OCI-LY3 (cell line): ENCODE measurements at regions not wholly inside any gene's neighbourhood (a gene's known extent, or its start where the extent isn't known, plus 50 kb on each side); places are given as distances from the start of the nearest gene placed in this dataset.

Experiments used
- H2AFZ ChIP-seq: fragments of 200-600, 300-600 bp; shearing (Covaris generic); 2 replicates; pipeline ENCODE4 v1.6.0; 2014; ENCODE audit warnings: antibody characterized with exemption, low read depth, low read length
- H3K27ac ChIP-seq: fragments of 200-600, 300-600 bp; sonication (generic); 2 replicates; pipeline ENCODE4 v1.5.1; 2014; ENCODE audit warnings: mild to moderate bottlenecking, low read length, moderate library complexity, mixed read lengths
- H3K27me3 ChIP-seq: fragments of 200-600, 300-600 bp; sonication (generic); 2 replicates; pipeline ENCODE4 v1.6.1; 2014; ENCODE audit warnings: low read depth, low read length, mixed read lengths
- H3K36me3 ChIP-seq: fragments of 200-600, 300-600 bp; sonication (generic); replicated peaks from 2 replicates; pipeline ENCODE3; 2014; ENCODE audit warnings: low read depth, low read length, mixed read lengths
- H3K4me1 ChIP-seq: fragments of 300-600, 200-600 bp; sonication (generic); 2 replicates; pipeline ENCODE4 v1.6.1; 2014; ENCODE audit warnings: low read length, mixed read lengths
- H3K4me2 ChIP-seq: fragments of 200-600, 300-600 bp; sonication (generic); 2 replicates; pipeline ENCODE4 v1.6.1; 2014; ENCODE audit warnings: low read length, mixed read lengths
- H3K4me3 ChIP-seq: fragments of 300-600, 200-600 bp; sonication (generic); 2 replicates; pipeline ENCODE4 v1.5.1; 2014; ENCODE audit warnings: antibody characterized with exemption, mild to moderate bottlenecking, low read length, moderate library complexity
- H3K79me2 ChIP-seq: fragments of 300-600, 200-600 bp; shearing (Covaris generic); 2 replicates; pipeline ENCODE4 v1.6.1; 2014; ENCODE audit warnings: mild to moderate bottlenecking, low read length, mixed read lengths
- H3K9ac ChIP-seq: fragments of 300-600, 200-600 bp; shearing (Covaris generic); 2 replicates; pipeline ENCODE4 v1.6.0; 2014; ENCODE audit warnings: mild to moderate bottlenecking, low read length, moderate library complexity
- H3K9me3 ChIP-seq: fragments of 200-600, 300-600 bp; shearing (Covaris generic); 2 replicates; pipeline ENCODE4 v1.6.1; 2014; ENCODE audit warnings: low read length, mixed read lengths; ENCODE audit not compliant: insufficient read depth
- H4K20me1 ChIP-seq: fragments of 200-600, 300-600 bp; sonication (generic); 2 replicates; pipeline ENCODE4 v1.6.1; 2016; ENCODE audit warnings: low read length, mixed read lengths; ENCODE audit not compliant: insufficient read depth
- EZH2phosphoT487 ChIP-seq: fragments of 200-600 bp; shearing (Covaris generic); IDR thresholded peaks from 2 replicates; pipeline ENCODE4 v1.6.1; 2018; ENCODE audit warnings: antibody characterized with exemption, mixed run types, low read depth
- TF ChIP-seq, protein P1 (sequence below): fragments of 200-600, 300-600 bp; sonication (generic); IDR thresholded peaks from 2 replicates; pipeline ENCODE4 v1.5.1; 2014; ENCODE audit warnings: antibody characterized with exemption, low read length, low read depth

DNA sequence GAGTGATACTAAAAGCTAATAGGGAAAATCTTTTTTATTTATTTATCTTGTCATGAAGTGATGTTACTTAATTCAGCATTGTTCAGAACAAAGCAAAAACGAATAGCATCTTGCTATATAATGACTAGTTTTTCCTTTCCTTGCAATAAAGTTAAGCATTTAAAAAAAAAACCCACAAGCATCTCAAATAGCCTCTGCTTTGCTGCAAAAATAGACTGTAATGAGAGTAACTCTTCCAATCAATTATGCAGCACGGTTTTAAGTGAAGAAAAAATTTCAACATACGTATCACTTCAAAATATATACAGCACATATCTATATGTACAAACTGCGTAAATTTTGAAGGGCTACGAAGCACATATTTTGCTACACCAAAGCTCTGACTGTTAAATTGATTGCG, 153.3 kb upstream of the VRK2 start:
- Histone ChIP-seq H3K79me2 (no peaks in the 10 kb centered on the region), H3K27me3 (no peaks in the 10 kb centered on the region), H3K9ac (peak overlapping the region; percentile 45), H3K4me1 (peaks cover 61% of the 10 kb centered on the region), H4K20me1 (no peaks in the 10 kb centered on the region), H3K9me3 (no peaks in the 10 kb centered on the region), H3K27ac (peak overlapping the region; percentile 94), H2AFZ (peak overlapping the region; percentile 58; the same call in 1 of the 2 replicates), H3K36me3 (no peaks in the 10 kb centered on the region), H3K4me3 (peak overlapping the region; percentile 35), H3K4me2 (peak overlapping the region; percentile 65)
- TF ChIP-seq, protein P1, sequence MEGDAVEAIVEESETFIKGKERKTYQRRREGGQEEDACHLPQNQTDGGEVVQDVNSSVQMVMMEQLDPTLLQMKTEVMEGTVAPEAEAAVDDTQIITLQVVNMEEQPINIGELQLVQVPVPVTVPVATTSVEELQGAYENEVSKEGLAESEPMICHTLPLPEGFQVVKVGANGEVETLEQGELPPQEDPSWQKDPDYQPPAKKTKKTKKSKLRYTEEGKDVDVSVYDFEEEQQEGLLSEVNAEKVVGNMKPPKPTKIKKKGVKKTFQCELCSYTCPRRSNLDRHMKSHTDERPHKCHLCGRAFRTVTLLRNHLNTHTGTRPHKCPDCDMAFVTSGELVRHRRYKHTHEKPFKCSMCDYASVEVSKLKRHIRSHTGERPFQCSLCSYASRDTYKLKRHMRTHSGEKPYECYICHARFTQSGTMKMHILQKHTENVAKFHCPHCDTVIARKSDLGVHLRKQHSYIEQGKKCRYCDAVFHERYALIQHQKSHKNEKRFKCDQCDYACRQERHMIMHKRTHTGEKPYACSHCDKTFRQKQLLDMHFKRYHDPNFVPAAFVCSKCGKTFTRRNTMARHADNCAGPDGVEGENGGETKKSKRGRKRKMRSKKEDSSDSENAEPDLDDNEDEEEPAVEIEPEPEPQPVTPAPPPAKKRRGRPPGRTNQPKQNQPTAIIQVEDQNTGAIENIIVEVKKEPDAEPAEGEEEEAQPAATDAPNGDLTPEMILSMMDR = no peak
- no peak for TF ChIP-seq EZH2phosphoT487

DNA sequence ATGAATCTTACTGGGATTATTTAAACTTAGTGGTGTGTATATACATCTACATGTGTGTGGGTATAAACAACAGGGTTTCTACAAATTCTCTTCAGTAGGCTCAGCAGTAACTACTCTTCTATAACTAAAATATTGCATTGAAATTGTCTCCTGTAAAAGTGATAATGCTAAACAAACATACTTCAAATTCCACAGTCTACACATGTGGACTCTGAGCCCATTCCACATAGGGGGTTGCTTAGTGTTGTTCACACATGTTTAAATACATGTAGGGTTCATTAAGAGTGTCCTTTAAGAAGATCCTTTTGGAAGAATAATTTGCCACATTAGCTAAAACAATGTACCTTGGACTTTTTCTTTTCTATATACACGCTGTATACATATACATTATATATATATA, 152.8 kb upstream of the VRK2 start:
- peak overlapping the region; percentile 35 for H3K4me3 ChIP-seq
- TF ChIP-seq, protein P1 = no peak
- no peak for TF ChIP-seq EZH2phosphoT487
- H3K9me3 ChIP-seq = no peaks in the 10 kb centered on the region
- H4K20me1 ChIP-seq = no peaks in the 10 kb centered on the region
- H3K36me3 ChIP-seq = no peaks in the 10 kb centered on the region
- peak overlapping the region; percentile 65 for H3K4me2 ChIP-seq
- no peaks in the 10 kb centered on the region for H3K27me3 ChIP-seq
- H3K27ac ChIP-seq = peak overlapping the region; percentile 94
- no peak overlapping the region for H2AFZ ChIP-seq
- H3K79me2 ChIP-seq = no peaks in the 10 kb centered on the region
- H3K4me1 ChIP-seq = peaks cover 57% of the 10 kb centered on the region
- H3K9ac ChIP-seq = peak overlapping the region; percentile 45; the same call in 1 of the 2 replicates

DNA sequence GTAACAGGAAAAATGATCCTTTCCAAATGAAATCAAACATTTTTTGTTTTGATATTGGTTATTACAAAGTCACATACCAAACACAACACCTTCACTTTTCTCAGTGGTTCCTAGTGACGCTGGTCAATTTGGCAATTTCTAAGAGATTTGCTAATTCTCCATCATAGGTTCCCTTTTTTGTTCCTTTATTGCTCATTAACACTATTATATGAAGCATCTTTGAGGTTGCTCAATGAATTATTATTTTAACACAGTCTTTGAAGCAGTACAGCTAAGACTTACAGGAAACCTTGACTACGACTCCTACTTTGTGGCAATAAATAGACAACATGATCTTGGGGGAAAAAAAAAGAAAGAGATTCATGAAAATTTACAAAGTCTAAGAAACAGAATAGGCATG, 152.2 kb upstream of the VRK2 start:
- Histone ChIP-seq H3K4me3 (0 out of 2 replicates have a peak overlapping the region, but pooled peaks have one; percentile 2), H3K27me3 (no peaks in the 10 kb centered on the region), H3K9ac (0 out of 2 replicates have a peak overlapping the region, but pooled peaks have one; percentile 23), H3K79me2 (no peaks in the 10 kb centered on the region), H4K20me1 (no peaks in the 10 kb centered on the region), H3K9me3 (no peaks in the 10 kb centered on the region), H3K27ac (peak overlapping the region; percentile 61), H3K4me1 (peaks cover 57% of the 10 kb centered on the region), H2AFZ (0 out of 2 replicates have a peak overlapping the region, but pooled peaks have one; percentile 39), H3K4me2 (peak overlapping the region; percentile 35), H3K36me3 (no peaks in the 10 kb centered on the region)
- TF ChIP-seq EZH2phosphoT487 = no peak
- TF ChIP-seq, protein P1 = no peak

DNA sequence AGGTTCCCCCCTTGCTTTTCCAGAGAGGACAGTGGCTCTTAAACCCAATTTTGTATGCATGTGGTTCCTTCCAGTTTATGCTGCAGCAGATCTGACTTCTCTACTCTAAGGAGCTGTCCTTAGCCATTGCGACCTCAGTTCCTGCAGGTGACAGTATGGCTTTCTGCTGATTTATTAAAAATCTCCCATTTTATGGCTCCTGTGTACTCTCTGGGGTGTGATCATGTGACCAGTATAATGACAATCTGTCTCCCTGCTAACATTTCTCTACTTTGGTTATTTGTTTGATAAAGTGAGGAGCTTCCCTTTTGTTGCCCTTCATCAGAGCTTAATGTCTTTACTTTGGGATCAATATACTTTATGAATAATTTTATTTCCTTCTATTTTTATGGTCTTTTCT, 148.7 kb upstream of the VRK2 start:
- H4K20me1 ChIP-seq = no peaks in the 10 kb centered on the region
- no peak overlapping the region for H3K4me3 ChIP-seq
- H3K4me2 ChIP-seq = no peak overlapping the region
- no peak overlapping the region for H3K9ac ChIP-seq
- no peaks in the 10 kb centered on the region for H3K27me3 ChIP-seq
- no peak overlapping the region for H3K27ac ChIP-seq
- H2AFZ ChIP-seq = no peak overlapping the region
- TF ChIP-seq, protein P1 = no peak
- no peak for TF ChIP-seq EZH2phosphoT487
- H3K9me3 ChIP-seq = no peaks in the 10 kb centered on the region
- peaks cover 33% of the 10 kb centered on the region for H3K4me1 ChIP-seq
- no peaks in the 10 kb centered on the region for H3K36me3 ChIP-seq
- no peaks in the 10 kb centered on the region for H3K79me2 ChIP-seq
